C4-2B (cell line): ENCODE measurements at regions not wholly inside any gene's neighbourhood (a gene's known extent, or its start where the extent isn't known, plus 50 kb on each side); places are given as distances from the start of the nearest gene placed in this dataset.

Experiments
- CTCF ChIP-seq: fragments of 450-650 bp; conservative IDR thresholded peaks from 2 replicates; pipeline ENCODE4 v1.5.1; 2017; ENCODE audit warnings: mild to moderate bottlenecking
- ZFX ChIP-seq: fragments of 450-650 bp; IDR thresholded peaks from 2 replicates; pipeline ENCODE4 v1.6.1; 2017

DNA sequence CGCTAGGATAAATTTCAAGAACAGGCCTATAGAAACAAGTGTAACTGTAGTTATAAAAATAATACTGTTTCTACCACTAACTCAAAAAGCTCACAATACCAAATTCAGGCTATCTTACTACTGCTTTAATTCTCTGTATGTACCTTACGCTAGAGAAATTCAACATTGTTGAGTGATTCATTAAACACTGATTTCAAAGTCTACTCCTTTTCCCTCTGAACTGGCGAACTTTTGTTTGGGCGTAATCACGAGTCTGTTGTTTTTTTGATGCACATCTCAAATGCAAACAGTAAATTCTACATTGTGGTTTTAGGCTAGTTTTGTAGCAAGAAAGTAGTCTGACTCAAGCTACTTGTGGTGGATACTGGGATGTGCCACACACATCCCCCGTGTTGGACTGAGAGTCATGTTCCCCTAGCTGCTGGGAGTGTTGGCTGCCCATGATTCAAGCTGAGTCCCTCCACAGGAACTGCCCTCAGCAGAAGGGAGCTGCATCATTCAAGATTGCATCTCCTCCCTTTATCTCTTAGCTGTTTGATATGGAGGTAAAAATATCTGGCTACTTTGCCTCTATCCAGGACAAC is 406.1 kb downstream of the RAPGEF2 start:
- TF ChIP-seq CTCF: no peak
- no peak for TF ChIP-seq ZFX
